ENCODE measurements at regions not wholly inside any gene's neighbourhood (a gene's known extent, or its start where the extent isn't known, plus 50 kb on each side); places are given as distances from the start of the nearest gene placed in this dataset.
"Not testable (repeated sequence)": the region's sequence is repeated elsewhere in the genome, so short reads cannot be mapped to it uniquely, and the experiment has no call there.

DNA sequence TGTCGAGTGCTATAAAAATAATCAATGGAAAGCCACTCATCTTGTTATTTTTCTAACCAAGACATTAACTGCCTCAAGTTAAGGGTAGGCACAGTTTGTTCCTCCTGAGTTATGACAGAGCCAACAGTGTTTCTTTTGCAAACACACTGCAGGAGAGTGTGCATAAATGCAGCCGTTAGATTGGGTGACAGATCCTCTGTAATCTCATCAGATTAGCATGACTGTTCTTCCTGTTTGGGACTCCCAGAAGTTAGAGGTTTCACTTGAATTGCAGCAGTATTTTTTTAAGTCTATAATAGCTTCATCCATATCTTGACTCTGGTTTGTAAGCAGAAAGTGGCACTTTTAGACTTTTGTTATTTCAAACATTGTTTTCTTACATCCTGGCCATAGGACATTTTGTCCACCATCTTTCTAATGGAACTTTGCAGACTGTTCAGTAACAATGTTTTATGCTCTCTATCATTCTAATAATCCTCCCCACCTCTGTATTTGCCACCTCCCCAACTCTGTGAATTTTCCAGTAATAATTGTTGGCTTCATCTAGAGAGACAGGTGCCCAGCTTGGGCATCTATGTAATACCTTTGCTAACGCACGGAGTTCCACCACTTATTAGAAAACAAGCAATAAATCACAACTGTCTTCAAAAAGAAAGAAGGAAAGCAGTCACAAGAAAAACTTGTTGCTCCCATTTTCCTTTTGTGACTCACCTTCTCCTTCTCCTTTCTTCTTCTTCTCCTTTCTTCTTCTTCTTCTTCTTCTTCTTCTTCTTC, 560.0 kb downstream of the ADCYAP1 start:
- DNase-seq (ENCODE audit: insufficient read length, low spot score) (no peak), FAIRE-seq (no peak)

DNA sequence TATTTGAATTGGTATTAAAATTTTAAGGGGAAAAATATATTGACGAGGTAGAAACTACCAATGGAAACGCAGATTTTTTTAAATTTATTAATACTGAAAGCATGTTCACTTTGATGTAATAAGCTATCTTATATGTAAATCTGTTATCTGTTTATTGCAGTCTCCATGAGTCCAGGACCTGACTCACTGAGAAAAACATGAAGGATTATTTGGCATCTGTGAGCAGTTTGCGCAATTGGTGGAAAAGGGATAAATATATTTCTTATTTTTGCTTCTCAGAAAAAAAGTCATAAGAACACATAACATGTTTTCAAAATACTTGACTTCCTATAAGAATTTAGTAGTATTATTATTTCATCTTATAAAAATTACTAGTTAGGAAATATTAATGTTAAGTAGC, 561.4 kb downstream of the ADCYAP1 start:
- FAIRE-seq (no peak), DNase-seq (ENCODE audit: insufficient read length, low spot score) (no peak)

DNA sequence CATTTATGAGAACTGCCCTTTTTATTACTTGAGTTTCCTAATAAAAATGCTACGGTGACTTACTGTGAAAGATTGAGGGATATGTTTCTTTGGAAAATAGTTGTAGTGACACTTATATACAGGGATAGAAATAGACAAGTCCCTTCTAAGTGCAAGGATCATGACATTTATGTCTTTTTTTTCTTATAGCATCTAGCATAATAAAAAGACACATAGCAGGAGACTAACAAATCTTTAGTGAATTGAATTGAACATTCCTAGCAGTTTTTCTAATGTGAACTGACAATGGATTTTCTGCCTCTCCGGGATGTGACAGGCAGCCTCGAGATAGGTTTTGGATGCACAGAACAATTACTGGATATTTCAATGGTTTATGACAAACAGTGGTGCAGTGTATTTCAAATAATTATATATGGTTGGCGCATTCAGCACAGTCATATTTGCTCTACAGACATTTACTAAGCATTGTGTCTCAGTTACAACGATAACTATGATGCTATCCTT, 562.8 kb downstream of the ADCYAP1 start:
- DNase-seq (ENCODE audit: insufficient read length, low spot score) (no peak), FAIRE-seq (no peak)

- DNase-seq (ENCODE audit: insufficient read length, low spot score) (no peak), FAIRE-seq (no peak)
These were observed 563.9 kb downstream of the ADCYAP1 start for GRCh38 chr18:1468550-1468949.

- no peak for DNase-seq (ENCODE audit: insufficient read length, low spot score)
These were observed 571.2 kb downstream of the ADCYAP1 start for GRCh38 chr18:1475867-1476266.

GRCh38 chr18:1480309-1480708, 575.6 kb downstream of the ADCYAP1 start:
- DNase-seq (ENCODE audit: insufficient read length, low spot score): no peak
- FAIRE-seq: no peak

More at GRCh38 chr18:1475867-1476266, 571.2 kb downstream of the ADCYAP1 start:
- no peak for FAIRE-seq

GRCh38 chr18:1481577-1481976, 576.9 kb downstream of the ADCYAP1 start:
- no peak for DNase-seq (ENCODE audit: insufficient read length, low spot score)
- no peak for FAIRE-seq

- no peak for DNase-seq (ENCODE audit: insufficient read length, low spot score)
- FAIRE-seq: no peak
These were observed 578.7 kb downstream of the ADCYAP1 start for GRCh38 chr18:1483385-1483784.

DNA sequence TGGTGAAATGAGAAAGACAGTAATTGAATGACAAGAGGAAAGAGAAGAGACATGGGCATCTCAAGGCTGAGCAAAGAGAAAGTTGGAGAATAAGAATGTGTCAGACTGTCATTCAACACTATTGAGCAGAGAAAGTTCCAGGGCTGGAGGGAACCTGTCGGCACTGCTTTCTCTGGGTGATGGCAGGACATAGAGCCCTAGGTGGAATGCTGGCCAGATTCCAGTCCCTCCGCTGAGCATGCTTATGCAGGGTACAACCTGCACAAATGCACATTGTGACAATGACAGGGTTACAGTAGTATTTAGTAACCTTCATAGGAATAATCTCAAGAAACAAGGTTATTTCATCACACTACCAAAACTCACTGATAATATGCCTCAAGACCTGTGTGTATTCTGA, 582.8 kb downstream of the ADCYAP1 start:
- FAIRE-seq: no peak

DNA sequence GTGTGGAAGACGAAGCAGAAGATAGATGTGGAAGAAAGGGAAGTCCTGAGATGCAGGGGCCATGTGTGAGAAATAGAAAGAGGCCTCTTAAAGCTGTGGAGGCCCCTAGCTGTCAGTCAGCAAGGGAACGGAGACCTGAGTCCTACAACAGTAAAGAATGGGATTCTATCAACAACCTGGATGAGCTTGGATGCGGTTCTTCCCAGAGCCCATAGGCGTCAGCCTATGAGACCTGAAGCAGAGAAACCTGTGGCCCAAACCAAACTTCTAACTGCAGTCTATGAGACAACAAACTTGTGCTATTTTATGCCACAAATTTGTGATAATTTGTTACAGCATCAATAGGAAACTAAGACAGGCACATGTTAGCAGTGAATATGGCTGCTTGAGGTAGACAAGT, 583.7 kb downstream of the ADCYAP1 start:
- FAIRE-seq (no peak), DNase-seq (ENCODE audit: insufficient read length, low spot score) (no peak)

More for the DNA sequence above, 582.8 kb downstream of the ADCYAP1 start:
- DNase-seq (ENCODE audit: insufficient read length, low spot score): no peak

GRCh38 chr18:1488957-1489356, 584.3 kb downstream of the ADCYAP1 start:
- DNase-seq (ENCODE audit: insufficient read length, low spot score) (no peak), FAIRE-seq (no peak)

DNA sequence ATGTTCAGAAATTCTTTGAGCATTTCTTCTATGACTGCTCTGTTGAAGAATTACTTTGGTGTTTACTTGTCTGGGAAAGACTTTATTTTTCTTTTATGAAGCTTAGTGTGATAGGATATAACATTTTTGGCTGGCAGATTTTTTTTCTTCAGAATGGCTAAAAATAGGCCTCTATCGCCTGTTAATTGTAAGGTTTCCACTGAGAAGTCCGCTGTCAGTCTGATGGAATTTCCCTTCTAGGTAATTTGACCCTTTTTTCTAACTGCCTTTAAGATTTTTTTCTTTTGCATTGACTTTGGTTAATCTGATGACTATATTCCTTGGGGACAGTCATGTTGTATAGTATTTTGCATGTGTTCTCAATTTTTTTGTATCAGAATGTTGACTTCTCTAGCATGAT, 590.7 kb downstream of the ADCYAP1 start:
- DNase-seq (ENCODE audit: insufficient read length, low spot score): no peak
- no peak for FAIRE-seq

DNA sequence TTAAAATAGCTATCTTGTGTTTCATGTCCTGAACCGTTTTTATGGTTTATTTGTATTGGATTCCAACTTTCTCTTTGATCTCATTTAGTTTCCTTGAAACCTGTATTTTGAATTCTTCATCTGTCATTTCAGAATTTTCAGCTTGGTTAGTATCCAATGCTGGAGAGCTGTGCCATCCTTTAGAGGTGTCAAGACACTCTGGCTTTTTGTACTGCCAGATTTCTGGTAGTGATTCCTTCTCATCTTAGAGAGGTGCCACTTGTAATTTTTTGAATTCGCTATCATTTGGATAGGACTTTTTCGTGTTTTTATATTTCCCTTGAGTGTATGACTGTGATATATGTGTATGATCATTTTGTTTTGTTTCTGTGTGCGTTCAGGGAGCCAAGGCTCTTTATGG, 591.4 kb downstream of the ADCYAP1 start:
- DNase-seq (ENCODE audit: insufficient read length, low spot score): no peak
- FAIRE-seq: no peak

GRCh38 chr18:1498216-1498615, 593.5 kb downstream of the ADCYAP1 start:
- FAIRE-seq: no peak
- no peak for DNase-seq (ENCODE audit: insufficient read length, low spot score)

GRCh38 chr18:1499265-1499664, 594.6 kb downstream of the ADCYAP1 start:
- FAIRE-seq (no peak), DNase-seq (ENCODE audit: insufficient read length, low spot score) (no peak)

DNA sequence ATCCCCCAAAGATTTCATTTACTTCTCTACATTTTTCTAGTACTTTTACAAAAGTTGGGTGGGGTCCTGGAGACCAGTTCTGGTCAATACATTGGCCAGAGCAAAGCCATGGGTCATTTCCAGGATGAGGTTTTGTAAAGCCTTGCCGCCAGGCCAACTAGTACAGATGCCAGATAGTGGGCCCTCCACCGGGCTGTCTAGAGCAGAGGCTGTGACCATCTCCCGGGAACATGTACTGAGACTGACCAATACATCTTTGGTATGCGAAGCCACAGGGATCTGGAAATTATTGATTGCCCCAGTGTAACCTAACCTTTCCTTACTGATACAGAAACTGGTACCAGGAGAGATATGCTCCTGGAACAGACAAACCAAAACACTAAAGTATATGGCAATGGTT, 599.2 kb downstream of the ADCYAP1 start:
- DNase-seq (ENCODE audit: insufficient read length, low spot score) (no peak), FAIRE-seq (no peak)

GRCh38 chr18:1505856-1506255, 601.2 kb downstream of the ADCYAP1 start:
- no peak for DNase-seq (ENCODE audit: insufficient read length, low spot score)

GRCh38 chr18:1510542-1511179, 606.0 kb downstream of the ADCYAP1 start:
- no peak for DNase-seq (ENCODE audit: insufficient read length, low spot score)
- FAIRE-seq: no peak

More at GRCh38 chr18:1505856-1506255, 601.2 kb downstream of the ADCYAP1 start:
- no peak for FAIRE-seq

DNA sequence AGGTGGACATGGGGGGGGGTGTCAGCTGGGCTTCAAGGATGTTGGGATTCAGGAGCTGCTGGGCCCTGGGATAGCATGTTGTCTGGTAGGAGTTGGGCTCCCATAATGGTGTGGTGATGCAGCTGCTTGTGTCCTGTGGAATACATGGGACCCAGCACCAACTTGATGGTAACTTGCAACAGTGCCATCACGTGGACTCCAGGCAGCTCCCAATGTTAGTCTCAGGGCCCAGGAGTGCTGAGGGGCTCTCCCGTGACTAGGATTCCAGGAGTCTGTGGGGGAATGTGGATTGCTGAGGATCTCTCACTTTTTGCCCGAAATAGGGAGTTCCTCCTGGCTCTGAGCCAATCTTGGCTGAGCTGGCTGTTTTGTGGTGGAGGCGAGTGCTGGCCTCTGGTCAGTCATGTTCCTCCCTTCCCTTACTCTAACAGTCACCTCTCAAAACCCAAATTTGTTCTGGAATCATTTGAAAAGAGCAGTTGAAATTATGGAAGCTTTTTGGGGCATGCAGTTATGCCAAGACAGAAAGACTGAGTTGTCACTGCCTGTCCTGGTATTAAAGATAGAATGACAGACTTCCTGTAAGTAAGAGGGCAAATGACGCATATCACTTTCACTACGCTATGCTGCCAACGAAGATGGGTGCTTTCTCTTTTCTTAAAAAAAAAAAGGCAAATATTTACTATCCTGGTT, 607.1 kb downstream of the ADCYAP1 start:
- FAIRE-seq (no peak), DNase-seq (ENCODE audit: insufficient read length, low spot score) (no peak)

DNA sequence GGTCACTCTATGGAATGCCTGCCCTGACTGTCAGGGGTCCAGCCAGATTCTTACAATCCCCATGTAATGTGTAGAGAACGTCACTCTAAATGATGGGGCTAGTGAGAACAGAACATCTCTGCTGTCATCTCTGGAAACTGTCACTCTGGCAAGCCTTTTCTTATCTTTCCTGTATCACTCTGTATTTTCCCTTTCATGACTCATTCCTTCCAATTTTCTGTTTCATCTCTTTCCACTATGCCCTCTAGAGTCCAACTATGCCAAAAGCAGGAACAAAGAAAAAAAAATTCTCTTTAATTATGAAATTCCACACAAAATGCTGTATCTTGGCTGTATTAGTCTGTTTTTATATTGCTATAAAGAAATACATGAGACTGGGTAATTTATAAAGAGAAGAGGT, 608.8 kb downstream of the ADCYAP1 start:
- FAIRE-seq: no peak
- no peak for DNase-seq (ENCODE audit: insufficient read length, low spot score)

- not testable (repeated sequence) for DNase-seq (ENCODE audit: insufficient read length, low spot score); FAIRE-seq
These were observed 617.0 kb downstream of the ADCYAP1 start for GRCh38 chr18:1521588-1522248.
